ENCODE measurements at regions not wholly inside any gene's neighbourhood (a gene's known extent, or its start where the extent isn't known, plus 50 kb on each side); places are given as distances from the start of the nearest gene placed in this dataset.
"Not testable (repeated sequence)": the region's sequence is repeated elsewhere in the genome, so short reads cannot be mapped to it uniquely, and the experiment has no call there.

DNA sequence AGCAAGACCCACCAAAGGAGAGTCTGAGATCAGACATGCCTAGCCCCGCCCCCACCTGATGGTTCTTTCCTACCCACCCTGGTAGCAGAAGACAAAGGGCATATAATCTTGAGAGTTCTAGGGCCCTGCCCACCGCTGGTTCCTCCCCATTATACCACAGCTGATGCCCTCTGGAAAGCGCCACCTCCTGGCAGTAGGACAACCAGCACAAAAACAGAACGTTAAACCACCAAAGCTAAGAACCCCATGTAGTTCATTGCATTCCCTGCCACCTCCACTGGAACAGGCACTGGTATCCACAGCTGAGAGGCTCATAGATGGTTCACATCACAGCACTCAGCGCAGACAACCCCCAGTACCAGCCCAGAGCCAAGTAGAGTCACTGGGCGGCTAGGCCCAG is 81.2 kb upstream of the TRPC7 start:
- Histone ChIP-seq H3K27ac (ENCODE audit: low read depth in 2 of 2, low read length in 1 of 2) (no peak overlapping the region), H3K36me3 (ENCODE audit: control insufficient read depth in 2 of 2, insufficient read depth in 2 of 2, low read length in 1 of 2) (no peaks in the 10 kb centered on the region)
- WGBS, 2 donors: 86% methylated on average over 6 of the region's 6 CpGs

DNA sequence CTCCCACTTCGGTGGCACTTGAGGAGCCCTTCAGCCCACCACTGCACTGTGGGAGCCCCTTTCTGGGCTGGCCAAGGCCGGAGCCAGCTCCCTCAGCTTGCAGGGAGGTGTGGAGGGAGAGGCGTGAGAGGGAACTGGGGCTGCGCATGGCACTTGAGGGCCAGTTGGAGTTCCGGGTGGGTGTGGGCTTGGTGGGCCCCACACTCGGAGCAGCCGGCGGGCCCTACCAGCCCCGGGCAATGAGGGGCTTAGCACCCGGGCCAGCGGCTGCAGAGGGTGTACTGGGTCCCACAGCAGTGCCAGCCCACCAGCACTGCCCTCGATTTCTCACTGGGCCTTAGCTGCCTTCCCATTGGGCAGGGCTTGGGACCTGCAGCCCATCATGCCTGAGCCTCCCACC is 78.8 kb upstream of the TRPC7 start:
- WGBS, 2 donors: 91 to 92% methylated on average over 11 to 12 of the region's 12 CpGs
- H3K36me3 ChIP-seq (ENCODE audit: control insufficient read depth in 2 of 2, insufficient read depth in 2 of 2, low read length in 1 of 2); H3K9me3 ChIP-seq (ENCODE audit: control insufficient read depth in 2 of 2, insufficient read depth in 1 of 2, low read depth in 1 of 2, low read length in 1 of 2); H3K27me3 ChIP-seq (ENCODE audit: control insufficient read depth in 1 of 2, insufficient read depth in 2 of 2, low read length in 2 of 2); H3K4me3 ChIP-seq (ENCODE audit: low read depth in 1 of 2, low read length in 2 of 2); H3K27ac ChIP-seq (ENCODE audit: low read depth in 2 of 2, low read length in 1 of 2); H3K4me1 ChIP-seq (ENCODE audit: control insufficient read depth in 2 of 2, insufficient read depth in 2 of 2, low read length in 1 of 2): not testable (repeated sequence)

More for the DNA sequence above, 81.2 kb upstream of the TRPC7 start:
- H3K4me1 ChIP-seq (ENCODE audit: control insufficient read depth in 2 of 2, insufficient read depth in 2 of 2, low read length in 1 of 2): no peaks in the 10 kb centered on the region
- H3K9me3 ChIP-seq (ENCODE audit: control insufficient read depth in 2 of 2, insufficient read depth in 1 of 2, low read depth in 1 of 2, low read length in 1 of 2): peaks cover 0 to 4% of the 10 kb centered on the region in 2 donors
- no peak overlapping the region for H3K4me3 ChIP-seq (ENCODE audit: low read depth in 1 of 2, low read length in 2 of 2)
- no peaks in the 10 kb centered on the region for H3K27me3 ChIP-seq (ENCODE audit: control insufficient read depth in 1 of 2, insufficient read depth in 2 of 2, low read length in 2 of 2)

- no peaks in the 10 kb centered on the region for H3K9me3 ChIP-seq (ENCODE audit: control insufficient read depth in 2 of 2, insufficient read depth in 1 of 2, low read depth in 1 of 2, low read length in 1 of 2)
- no peak overlapping the region for H3K4me3 ChIP-seq (ENCODE audit: low read depth in 1 of 2, low read length in 2 of 2)
- no peak overlapping the region for H3K27ac ChIP-seq (ENCODE audit: low read depth in 2 of 2, low read length in 1 of 2)
- H3K27me3 ChIP-seq (ENCODE audit: control insufficient read depth in 1 of 2, insufficient read depth in 2 of 2, low read length in 2 of 2): no peaks in the 10 kb centered on the region
- H3K4me1 ChIP-seq (ENCODE audit: control insufficient read depth in 2 of 2, insufficient read depth in 2 of 2, low read length in 1 of 2): no peaks in the 10 kb centered on the region
- H3K36me3 ChIP-seq (ENCODE audit: control insufficient read depth in 2 of 2, insufficient read depth in 2 of 2, low read length in 1 of 2): no peaks in the 10 kb centered on the region
These were observed 74.0 kb upstream of the TRPC7 start for GRCh38 chr5:136439367-136439766.

GRCh38 chr5:136435946-136436543 is 70.7 kb upstream of the TRPC7 start:
- WGBS, 2 donors: 85 to 89% methylated on average over 6 of the region's 6 CpGs
- H3K4me3 ChIP-seq (ENCODE audit: low read depth in 1 of 2, low read length in 2 of 2): no peak overlapping the region
- H3K4me1 ChIP-seq (ENCODE audit: control insufficient read depth in 2 of 2, insufficient read depth in 2 of 2, low read length in 1 of 2): no peaks in the 10 kb centered on the region
- H3K36me3 ChIP-seq (ENCODE audit: control insufficient read depth in 2 of 2, insufficient read depth in 2 of 2, low read length in 1 of 2): no peaks in the 10 kb centered on the region
- no peaks in the 10 kb centered on the region for H3K27me3 ChIP-seq (ENCODE audit: control insufficient read depth in 1 of 2, insufficient read depth in 2 of 2, low read length in 2 of 2)
- no peak overlapping the region for H3K27ac ChIP-seq (ENCODE audit: low read depth in 2 of 2, low read length in 1 of 2)
- no peaks in the 10 kb centered on the region for H3K9me3 ChIP-seq (ENCODE audit: control insufficient read depth in 2 of 2, insufficient read depth in 1 of 2, low read depth in 1 of 2, low read length in 1 of 2)

DNA sequence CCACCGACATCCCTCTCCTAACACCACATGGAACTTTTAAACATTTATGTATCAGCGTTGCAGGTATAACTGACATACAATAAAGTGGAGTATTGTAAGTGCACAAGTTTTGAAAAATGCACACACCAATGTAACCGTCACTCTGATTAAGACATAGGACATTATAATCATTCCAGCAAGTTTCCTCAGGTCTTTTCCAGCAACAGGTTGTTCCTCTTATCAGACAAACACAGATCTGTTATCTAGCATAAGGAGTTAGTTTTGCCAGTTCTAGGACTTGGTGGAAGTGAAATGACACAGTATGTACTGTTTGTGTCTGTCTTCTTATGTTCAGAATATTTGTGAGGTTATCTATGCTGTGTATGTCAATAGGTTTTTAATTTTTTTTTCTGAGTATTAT is 69.5 kb upstream of the TRPC7 start:
- Histone ChIP-seq H3K4me1 (ENCODE audit: control insufficient read depth in 2 of 2, insufficient read depth in 2 of 2, low read length in 1 of 2) (no peaks in the 10 kb centered on the region), H3K27ac (ENCODE audit: low read depth in 2 of 2, low read length in 1 of 2) (no peak overlapping the region), H3K27me3 (ENCODE audit: control insufficient read depth in 1 of 2, insufficient read depth in 2 of 2, low read length in 2 of 2) (no peaks in the 10 kb centered on the region), H3K9me3 (ENCODE audit: control insufficient read depth in 2 of 2, insufficient read depth in 1 of 2, low read depth in 1 of 2, low read length in 1 of 2) (no peaks in the 10 kb centered on the region), H3K4me3 (ENCODE audit: low read depth in 1 of 2, low read length in 2 of 2) (no peak overlapping the region), H3K36me3 (ENCODE audit: control insufficient read depth in 2 of 2, insufficient read depth in 2 of 2, low read length in 1 of 2) (no peaks in the 10 kb centered on the region)
- 78 to 83% methylated on average over 3 of the region's 3 CpGs for WGBS, 2 donors

DNA sequence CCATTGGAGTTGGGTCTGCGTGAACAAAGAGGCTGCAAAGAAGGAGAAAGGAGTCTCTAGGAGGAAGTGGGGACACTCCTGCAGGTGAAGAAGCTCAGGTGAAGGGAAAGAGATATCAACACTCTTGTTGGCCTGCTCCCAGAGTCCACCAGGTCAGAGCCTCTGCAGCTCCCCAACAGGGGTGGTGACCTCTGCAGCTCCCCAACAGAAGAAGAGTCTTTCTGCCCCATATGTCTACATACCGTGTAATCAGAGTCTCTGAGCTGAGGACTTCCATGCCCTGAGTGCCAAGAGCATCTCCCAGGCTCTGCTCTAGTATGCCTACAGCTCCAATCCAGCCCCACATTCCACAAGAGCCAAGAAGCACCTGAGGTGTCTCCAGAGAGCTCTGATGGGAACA is 67.4 kb upstream of the TRPC7 start:
- WGBS, 2 donors: 74 to 80% methylated on average over 2 of the region's 2 CpGs
- no peaks in the 10 kb centered on the region for H3K4me1 ChIP-seq (ENCODE audit: control insufficient read depth in 2 of 2, insufficient read depth in 2 of 2, low read length in 1 of 2)
- no peak overlapping the region for H3K27ac ChIP-seq (ENCODE audit: low read depth in 2 of 2, low read length in 1 of 2)
- H3K4me3 ChIP-seq (ENCODE audit: low read depth in 1 of 2, low read length in 2 of 2): no peak overlapping the region
- no peaks in the 10 kb centered on the region for H3K27me3 ChIP-seq (ENCODE audit: control insufficient read depth in 1 of 2, insufficient read depth in 2 of 2, low read length in 2 of 2)
- H3K9me3 ChIP-seq (ENCODE audit: control insufficient read depth in 2 of 2, insufficient read depth in 1 of 2, low read depth in 1 of 2, low read length in 1 of 2): no peaks in the 10 kb centered on the region
- H3K36me3 ChIP-seq (ENCODE audit: control insufficient read depth in 2 of 2, insufficient read depth in 2 of 2, low read length in 1 of 2): no peaks in the 10 kb centered on the region

DNA sequence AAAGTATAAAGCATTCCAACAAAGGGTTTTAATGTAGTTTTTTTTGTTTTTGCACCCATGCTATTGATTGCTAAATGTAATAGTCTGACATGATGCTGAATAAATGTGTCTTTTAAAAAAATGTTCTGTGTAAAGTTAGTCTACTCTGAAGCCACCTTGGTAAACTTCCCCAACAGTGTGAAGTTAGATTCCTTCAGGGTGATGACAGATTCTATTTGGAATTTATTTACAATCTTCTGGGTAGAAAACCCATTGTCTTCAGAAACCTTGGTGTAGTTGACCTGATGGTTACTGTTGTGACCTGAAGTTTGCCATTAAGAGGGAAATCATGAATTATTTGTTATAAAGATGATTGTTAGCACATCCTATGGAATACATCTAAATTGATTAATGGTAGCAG is 64.7 kb upstream of the TRPC7 start:
- Histone ChIP-seq H3K4me1 (ENCODE audit: control insufficient read depth in 2 of 2, insufficient read depth in 2 of 2, low read length in 1 of 2) (no peaks in the 10 kb centered on the region), H3K27me3 (ENCODE audit: control insufficient read depth in 1 of 2, insufficient read depth in 2 of 2, low read length in 2 of 2) (no peaks in the 10 kb centered on the region), H3K27ac (ENCODE audit: low read depth in 2 of 2, low read length in 1 of 2) (no peak overlapping the region), H3K4me3 (ENCODE audit: low read depth in 1 of 2, low read length in 2 of 2) (no peak overlapping the region), H3K9me3 (ENCODE audit: control insufficient read depth in 2 of 2, insufficient read depth in 1 of 2, low read depth in 1 of 2, low read length in 1 of 2) (no peaks in the 10 kb centered on the region), H3K36me3 (ENCODE audit: control insufficient read depth in 2 of 2, insufficient read depth in 2 of 2, low read length in 1 of 2) (no peaks in the 10 kb centered on the region)

DNA sequence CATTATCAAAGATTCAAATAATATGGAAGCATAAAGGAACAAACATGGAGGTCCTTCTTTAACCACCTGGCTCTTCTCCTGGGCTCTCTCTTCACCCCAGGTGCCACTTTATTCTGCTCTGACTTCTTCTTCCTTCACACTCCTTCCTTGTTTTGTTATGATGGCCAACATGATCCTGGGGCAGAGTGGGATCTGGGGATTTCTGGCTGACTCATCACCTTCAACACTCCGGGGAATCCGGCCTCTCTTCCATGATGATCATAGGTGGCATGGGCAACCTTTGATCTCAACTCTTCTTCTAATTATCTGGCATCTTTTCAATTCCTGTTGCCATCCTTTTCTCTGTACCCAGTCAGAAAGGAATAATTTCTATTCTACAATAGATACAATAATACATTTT is 62.1 kb upstream of the TRPC7 start:
- no peaks in the 10 kb centered on the region for H3K4me1 ChIP-seq (ENCODE audit: control insufficient read depth in 2 of 2, insufficient read depth in 2 of 2, low read length in 1 of 2)
- 55 to 70% methylated on average over 2 of the region's 2 CpGs for WGBS, 2 donors
- no peaks in the 10 kb centered on the region for H3K27me3 ChIP-seq (ENCODE audit: control insufficient read depth in 1 of 2, insufficient read depth in 2 of 2, low read length in 2 of 2)
- H3K36me3 ChIP-seq (ENCODE audit: control insufficient read depth in 2 of 2, insufficient read depth in 2 of 2, low read length in 1 of 2): no peaks in the 10 kb centered on the region
- H3K27ac ChIP-seq (ENCODE audit: low read depth in 2 of 2, low read length in 1 of 2): no peak overlapping the region
- no peaks in the 10 kb centered on the region for H3K9me3 ChIP-seq (ENCODE audit: control insufficient read depth in 2 of 2, insufficient read depth in 1 of 2, low read depth in 1 of 2, low read length in 1 of 2)
- H3K4me3 ChIP-seq (ENCODE audit: low read depth in 1 of 2, low read length in 2 of 2): no peak overlapping the region

DNA sequence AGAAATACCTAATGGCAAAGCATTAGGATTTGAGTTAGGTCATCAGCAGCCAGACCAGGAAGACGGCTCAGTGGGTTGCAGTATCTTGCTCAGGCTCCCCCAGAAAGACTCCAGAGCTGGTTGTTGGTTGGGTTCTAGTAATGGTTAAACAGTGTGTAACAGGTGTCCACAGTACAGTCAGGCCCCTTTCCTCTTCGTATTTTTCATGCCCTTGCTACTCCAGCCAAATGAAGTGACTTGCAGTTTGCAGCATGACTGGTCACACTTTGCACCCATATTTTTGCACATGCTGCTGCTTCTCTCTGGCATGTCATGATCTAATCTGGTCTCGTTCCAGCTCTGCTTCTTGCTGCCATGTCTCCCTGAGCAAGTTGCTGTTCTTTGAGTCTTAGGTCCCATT is 60.6 kb upstream of the TRPC7 start:
- 64% methylated on average over 3 of the region's 3 CpGs for WGBS, 2 donors
- Histone ChIP-seq H3K27ac (ENCODE audit: low read depth in 2 of 2, low read length in 1 of 2) (no peak overlapping the region), H3K4me3 (ENCODE audit: low read depth in 1 of 2, low read length in 2 of 2) (no peak overlapping the region), H3K9me3 (ENCODE audit: control insufficient read depth in 2 of 2, insufficient read depth in 1 of 2, low read depth in 1 of 2, low read length in 1 of 2) (no peaks in the 10 kb centered on the region), H3K36me3 (ENCODE audit: control insufficient read depth in 2 of 2, insufficient read depth in 2 of 2, low read length in 1 of 2) (no peaks in the 10 kb centered on the region), H3K27me3 (ENCODE audit: control insufficient read depth in 1 of 2, insufficient read depth in 2 of 2, low read length in 2 of 2) (no peaks in the 10 kb centered on the region), H3K4me1 (ENCODE audit: control insufficient read depth in 2 of 2, insufficient read depth in 2 of 2, low read length in 1 of 2) (no peaks in the 10 kb centered on the region)

GRCh38 chr5:136424835-136425584 is 59.7 kb upstream of the TRPC7 start:
- no peaks in the 10 kb centered on the region for H3K9me3 ChIP-seq (ENCODE audit: control insufficient read depth in 2 of 2, insufficient read depth in 1 of 2, low read depth in 1 of 2, low read length in 1 of 2)
- no peaks in the 10 kb centered on the region for H3K36me3 ChIP-seq (ENCODE audit: control insufficient read depth in 2 of 2, insufficient read depth in 2 of 2, low read length in 1 of 2)
- no peak overlapping the region for H3K27ac ChIP-seq (ENCODE audit: low read depth in 2 of 2, low read length in 1 of 2)
- H3K4me3 ChIP-seq (ENCODE audit: low read depth in 1 of 2, low read length in 2 of 2): no peak overlapping the region
- no peaks in the 10 kb centered on the region for H3K4me1 ChIP-seq (ENCODE audit: control insufficient read depth in 2 of 2, insufficient read depth in 2 of 2, low read length in 1 of 2)
- no peaks in the 10 kb centered on the region for H3K27me3 ChIP-seq (ENCODE audit: control insufficient read depth in 1 of 2, insufficient read depth in 2 of 2, low read length in 2 of 2)
- WGBS, 2 donors: 40 to 43% methylated on average over 11 of the region's 11 CpGs

Data from esophagus (tissue), 2 donors.